GM12878 (cell line): ENCODE measurements at regions not wholly inside any gene's neighbourhood (a gene's known extent, or its start where the extent isn't known, plus 50 kb on each side); places are given as distances from the start of the nearest gene placed in this dataset.

Experiments
- ATAC-seq: fragments of 200-7000 bp; cut with Tn5 transposase; 3 replicates; pipeline ENCODE4 v1.9.1; 2020; ENCODE audit warnings: mild to moderate bottlenecking, moderate library complexity
- BruUV-seq: library from RNA; stranded (reverse); fragments of 400-500 nt; replicated peaks from 2 replicates; lab custom pipeline; 2021; lab: Mats Ljungman, UMichigan
- CTCF ChIA-PET: fragments of 300-600 bp; sonication (Branson Sonifier 250); formaldehyde crosslinking; extraction: SDS; loops from one replicate; lab custom pipeline; 2021; ENCODE audit warnings: inconsistent platforms; lab: Yijun Ruan, JAX
- POLR2A ChIA-PET: fragments of 350-600 bp; formaldehyde crosslinking; extraction: SDS; loops from one replicate; lab custom pipeline; 2021; ENCODE audit warnings: inconsistent platforms; lab: Charles Lee
- RAD21 ChIA-PET: fragments of 300-600 bp; sonication (Branson Sonifier 250); formaldehyde crosslinking; loops from one replicate; lab custom pipeline; 2023; ENCODE audit warnings: antibody characterized with exemption; ENCODE audit not compliant: unreplicated experiment; lab: Charles Lee
- SMC1A ChIA-PET: fragments of 300-600 bp; sonication (Branson Sonifier 250); formaldehyde crosslinking; loops from one replicate; lab custom pipeline; 2023; ENCODE audit not compliant: unreplicated experiment, uncharacterized antibody; lab: Charles Lee
- DNase-seq: peaks from one replicate; pipeline ENCODE4 v3.0.0-alpha.2; 2011; ENCODE audit warnings: low read depth, low spot score
- FAIRE-seq: peaks from 3 replicates; lab custom pipeline; 2011; peaks lifted over from hg19 to GRCh38; lab: Jason Lieb, UNC
- H2AFZ ChIP-seq: 2 replicates; pipeline ENCODE4 v1.6.0; 2011; ENCODE audit warnings: low read depth, low read length, control low read depth; ENCODE audit not compliant: control insufficient read depth
- H3K27ac ChIP-seq: 2 replicates; pipeline ENCODE4 v1.5.1; 2011; ENCODE audit warnings: control low read depth; ENCODE audit not compliant: control insufficient read depth, insufficient read depth
- H3K27me3 ChIP-seq, 2 experiments: replicated peaks in 1 of 2; 2 replicates each; pipeline versions ENCODE4 v1.6.0 to v1.6.1; 2011; ENCODE audit warnings: low read length in 1 of 2; ENCODE audit not compliant: control insufficient read depth in 2 of 2, insufficient read depth in 2 of 2
- H3K36me3 ChIP-seq, 2 experiments: 2 replicates each; pipeline ENCODE4 v1.5.1; 2011; ENCODE audit warnings: low read length in 1 of 2; ENCODE audit not compliant: control insufficient read depth in 2 of 2, insufficient read depth in 2 of 2
- H3K4me1 ChIP-seq: 2 replicates; pipeline ENCODE4 v1.6.1; 2011; ENCODE audit warnings: mild to moderate bottlenecking, low read length, moderate library complexity, mixed read lengths; ENCODE audit not compliant: control insufficient read depth, insufficient read depth
- H3K4me2 ChIP-seq: 2 replicates; pipeline ENCODE4 v1.6.0; 2011; ENCODE audit warnings: control low read depth; ENCODE audit not compliant: control insufficient read depth, insufficient read depth
- H3K4me3 ChIP-seq: fragments of 200-600 bp; sonication (generic); 2 replicates; pipeline ENCODE4 v1.5.1; 2016
- H3K79me2 ChIP-seq: 2 replicates; pipeline ENCODE4 v1.6.0; 2011; ENCODE audit warnings: low read length; ENCODE audit not compliant: control insufficient read depth, insufficient read depth
- H3K9ac ChIP-seq: 2 replicates; pipeline ENCODE4 v1.8.0; 2011; ENCODE audit warnings: low read length, control low read depth, mixed read lengths; ENCODE audit not compliant: control insufficient read depth, insufficient read depth
- H3K9me3 ChIP-seq: replicated peaks from 3 replicates; pipeline ENCODE4 v1.5.1; 2011; ENCODE audit warnings: mild to moderate bottlenecking, low read length; ENCODE audit not compliant: control insufficient read depth, insufficient read depth
- H4K20me1 ChIP-seq: 2 replicates; pipeline ENCODE4 v1.6.0; 2011; ENCODE audit not compliant: control insufficient read depth, insufficient read depth
- ESRRA ChIP-seq: IDR thresholded peaks from 2 replicates; pipeline ENCODE4 v1.6.1; 2012; ENCODE audit warnings: mild to moderate bottlenecking, low read length, improper control_type of control experiment
- HDAC6 ChIP-seq: fragments of 200-600 bp; sonication (generic); IDR thresholded peaks from one replicate; pipeline ENCODE4 v1.8.0; 2017; ENCODE audit warnings: antibody characterized with exemption; ENCODE audit not compliant: unreplicated experiment
- IKZF1 ChIP-seq: fragments of 450-650 bp; conservative IDR thresholded peaks from 2 replicates; pipeline ENCODE4 v1.6.1; 2017; ENCODE audit warnings: antibody characterized with exemption, mild to moderate bottlenecking
- KAT2A ChIP-seq: conservative IDR thresholded peaks from 2 replicates; pipeline ENCODE4 v1.6.1; 2011; ENCODE audit warnings: low read depth, low read length; ENCODE audit not compliant: control insufficient read depth
- LARP7 ChIP-seq: fragments of 450-650 bp; IDR thresholded peaks from 2 replicates; pipeline ENCODE4 v1.6.1; 2017; ENCODE audit warnings: mild to moderate bottlenecking
- MYB ChIP-seq: fragments of 150-350 bp; IDR thresholded peaks from 2 replicates; pipeline ENCODE4 v1.6.1; 2014; ENCODE audit warnings: mild to moderate bottlenecking, low read depth, low read length, borderline replicate concordance
- MYC ChIP-seq: IDR thresholded peaks from 2 replicates; pipeline ENCODE4 v1.6.1; 2011; ENCODE audit warnings: mild to moderate bottlenecking, low read length, moderate library complexity, inconsistent platforms; ENCODE audit not compliant: insufficient read depth, insufficient replicate concordance, insufficient read length, severe bottlenecking
- NFIC ChIP-seq: IDR thresholded peaks from 2 replicates; pipeline ENCODE4 v1.6.1; 2012; ENCODE audit warnings: low read depth, mild to moderate bottlenecking, inconsistent platforms, low read length, moderate library complexity
- NR2C1 ChIP-seq: fragments of 450-650 bp; IDR thresholded peaks from 2 replicates; pipeline ENCODE4 v1.6.1; 2017; ENCODE audit warnings: antibody characterized with exemption, mild to moderate bottlenecking, moderate library complexity
- POLR2A ChIP-seq: IDR thresholded peaks from 2 replicates; pipeline ENCODE4 v1.6.1; 2011; ENCODE audit warnings: low read depth, mild to moderate bottlenecking, low read length
- RB1 ChIP-seq: fragments of 450-650 bp; formaldehyde crosslinking; IDR thresholded peaks from 2 replicates; pipeline ENCODE4 v1.6.1; 2017; ENCODE audit warnings: mild to moderate bottlenecking, borderline replicate concordance
- RBBP5 ChIP-seq: fragments of 200-600 bp; sonication (generic); conservative IDR thresholded peaks from 2 replicates; pipeline ENCODE4 v1.6.1; 2016
- SKIL ChIP-seq: fragments of 450-650 bp; IDR thresholded peaks from 2 replicates; pipeline ENCODE4 v1.6.1; 2017; ENCODE audit warnings: mild to moderate bottlenecking, low read depth, inconsistent platforms; ENCODE audit not compliant: poor library complexity, severe bottlenecking
- WRNIP1 ChIP-seq: IDR thresholded peaks from 2 replicates; pipeline ENCODE4 v1.6.1; 2011; ENCODE audit warnings: low read depth, low read length, improper control_type of control experiment, borderline replicate concordance
- ZNF274 ChIP-seq: IDR thresholded peaks from one replicate; pipeline ENCODE4 v1.8.0; 2011; ENCODE audit not compliant: insufficient read length, insufficient read depth
- ZZZ3 ChIP-seq: IDR thresholded peaks from 2 replicates; pipeline ENCODE4 v1.6.1; 2011; ENCODE audit warnings: low read depth; ENCODE audit not compliant: control insufficient read depth, insufficient read length
- WGBS: methylation state at CpG from one replicate; pipeline ENCODE4 v1.1.6; 2016; ENCODE audit warnings: low lambda C conversion rate; ENCODE audit not compliant: insufficient replicate concordance, insufficient coverage; ENCODE audit errors: missing lambda C conversion rate; 5-methylcytosine and 5-hydroxymethylcytosine counted together
- in situ Hi-C: fragments of 300-500 bp; cut with MboI; formaldehyde crosslinking; loops from 9 replicates; pipeline ENCODE4 v1.14.3; 2018; ENCODE audit warnings: mixed read lengths
- intact Hi-C: fragments of 100-400 bp; cut with micrococcal nuclease; formaldehyde crosslinking; loops from one replicate; pipeline ENCODE4 v1.14.2; 2022; ENCODE audit not compliant: unreplicated experiment
- TF ChIP-seq, protein P1 (sequence below): fragments of 150-350 bp; IDR thresholded peaks from 2 replicates; pipeline ENCODE4 v1.6.1; 2016; ENCODE audit warnings: low read depth, low read length

- no peak for TF ChIP-seq ZNF274
Measured at GRCh38 chr14:101474563-101475455, 86.5 kb upstream of the DIO3 start (continued).

- no TSS peak for BruUV-seq
- WGBS, result 46% methylated on average over 24 of the region's 26 CpGs
- POLR2A ChIA-PET, result no interaction called here
- H3K27me3 ChIP-seq, result no peaks in the 10 kb centered on the region
- no peaks in the 10 kb centered on the region for H3K79me2 ChIP-seq
- ATAC-seq, result no peak
- no peak overlapping the region for H3K4me3 ChIP-seq
- no peak for FAIRE-seq
- H3K36me3 ChIP-seq, result no peaks in the 10 kb centered on the region
- H3K4me2 ChIP-seq, result no peak overlapping the region
- no peak overlapping the region for H2AFZ ChIP-seq
- H3K4me1 ChIP-seq, result no peaks in the 10 kb centered on the region
- RAD21 ChIA-PET, result no interaction called here
- no peaks in the 10 kb centered on the region for H4K20me1 ChIP-seq
- no peak overlapping the region for H3K9ac ChIP-seq
- in situ Hi-C loops, result no loop called here
- DNase-seq, result no peak
- SMC1A ChIA-PET, result no interaction called here
- H3K27ac ChIP-seq, result no peak overlapping the region
- no peaks in the 10 kb centered on the region for H3K9me3 ChIP-seq
- intact Hi-C loops, result no loop called here
- CTCF ChIA-PET, result no interaction called here
- TF ChIP-seq, protein P1, sequence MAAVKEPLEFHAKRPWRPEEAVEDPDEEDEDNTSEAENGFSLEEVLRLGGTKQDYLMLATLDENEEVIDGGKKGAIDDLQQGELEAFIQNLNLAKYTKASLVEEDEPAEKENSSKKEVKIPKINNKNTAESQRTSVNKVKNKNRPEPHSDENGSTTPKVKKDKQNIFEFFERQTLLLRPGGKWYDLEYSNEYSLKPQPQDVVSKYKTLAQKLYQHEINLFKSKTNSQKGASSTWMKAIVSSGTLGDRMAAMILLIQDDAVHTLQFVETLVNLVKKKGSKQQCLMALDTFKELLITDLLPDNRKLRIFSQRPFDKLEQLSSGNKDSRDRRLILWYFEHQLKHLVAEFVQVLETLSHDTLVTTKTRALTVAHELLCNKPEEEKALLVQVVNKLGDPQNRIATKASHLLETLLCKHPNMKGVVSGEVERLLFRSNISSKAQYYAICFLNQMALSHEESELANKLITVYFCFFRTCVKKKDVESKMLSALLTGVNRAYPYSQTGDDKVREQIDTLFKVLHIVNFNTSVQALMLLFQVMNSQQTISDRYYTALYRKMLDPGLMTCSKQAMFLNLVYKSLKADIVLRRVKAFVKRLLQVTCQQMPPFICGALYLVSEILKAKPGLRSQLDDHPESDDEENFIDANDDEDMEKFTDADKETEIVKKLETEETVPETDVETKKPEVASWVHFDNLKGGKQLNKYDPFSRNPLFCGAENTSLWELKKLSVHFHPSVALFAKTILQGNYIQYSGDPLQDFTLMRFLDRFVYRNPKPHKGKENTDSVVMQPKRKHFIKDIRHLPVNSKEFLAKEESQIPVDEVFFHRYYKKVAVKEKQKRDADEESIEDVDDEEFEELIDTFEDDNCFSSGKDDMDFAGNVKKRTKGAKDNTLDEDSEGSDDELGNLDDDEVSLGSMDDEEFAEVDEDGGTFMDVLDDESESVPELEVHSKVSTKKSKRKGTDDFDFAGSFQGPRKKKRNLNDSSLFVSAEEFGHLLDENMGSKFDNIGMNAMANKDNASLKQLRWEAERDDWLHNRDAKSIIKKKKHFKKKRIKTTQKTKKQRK, result no peak
- TF ChIP-seq HDAC6 (no peak), ZZZ3 (no peak), MYB (no peak), NR2C1 (no peak), POLR2A (no peak), RB1 (no peak), WRNIP1 (no peak), KAT2A (no peak), RBBP5 (no peak), NFIC (no peak), LARP7 (no peak), IKZF1 (no peak), SKIL (no peak), MYC (no peak), ESRRA (no peak)
Measured at GRCh38 chr14:101475456-101476257, 85.6 kb upstream of the DIO3 start.
